Liver (tissue), 8 donors: ENCODE measurements at regions not wholly inside any gene's neighbourhood (a gene's known extent, or its start where the extent isn't known, plus 50 kb on each side); places are given as distances from the start of the nearest gene placed in this dataset.

ENCODE experiments used
- DNase-seq: peaks from one replicate; pipeline ENCODE4 v3.0.0-alpha.2; 2017; ENCODE audit warnings: low spot score
- H3K27ac ChIP-seq, 2 donors: one replicate each; pipeline ENCODE4 v1.7.0; 2013; ENCODE audit warnings: inconsistent platforms in 2 of 2, low read length in 2 of 2, control low read depth in 1 of 2, low read depth in 1 of 2, mild to moderate bottlenecking in 1 of 2
- H3K27me3 ChIP-seq, 4 donors: one replicate each; pipeline versions ENCODE4 v1.6.1 to v1.7.0; 2013; ENCODE audit warnings: low read length in 3 of 4, inconsistent platforms in 1 of 4, mild to moderate bottlenecking in 1 of 4, moderate library complexity in 1 of 4; ENCODE audit not compliant: control insufficient read depth in 4 of 4, insufficient read depth in 4 of 4
- H3K36me3 ChIP-seq, 4 donors: one replicate each; pipeline versions ENCODE4 v1.6.1 to v1.7.0; 2013; ENCODE audit warnings: low read length in 3 of 4, mild to moderate bottlenecking in 3 of 4, low read depth in 1 of 4, moderate library complexity in 1 of 4; ENCODE audit not compliant: control insufficient read depth in 4 of 4, insufficient read depth in 3 of 4
- H3K4me1 ChIP-seq, 4 donors: one replicate each; pipeline versions ENCODE4 v1.6.1 to v1.7.0; 2013; ENCODE audit warnings: low read length in 3 of 4, mild to moderate bottlenecking in 3 of 4, moderate library complexity in 1 of 4; ENCODE audit not compliant: control insufficient read depth in 4 of 4, insufficient read depth in 4 of 4
- H3K4me3 ChIP-seq, 3 donors: one replicate each; pipeline versions ENCODE4 v1.6.1 to v1.7.0; 2013; ENCODE audit warnings: low read length in 3 of 3, control low read depth in 1 of 3, low read depth in 1 of 3, mild to moderate bottlenecking in 1 of 3
- H3K9ac ChIP-seq, 2 donors: one replicate each; pipeline ENCODE4 v1.7.0; 2013; ENCODE audit warnings: low read length in 2 of 2, mild to moderate bottlenecking in 2 of 2, moderate library complexity in 2 of 2, control low read depth in 1 of 2, low read depth in 1 of 2
- H3K9me3 ChIP-seq, 4 donors: one replicate each; pipeline versions ENCODE4 v1.6.1 to v1.7.0; 2013; ENCODE audit warnings: low read length in 3 of 4; ENCODE audit not compliant: control insufficient read depth in 4 of 4
- EGR1 ChIP-seq, 2 donors: IDR thresholded peaks; 2 replicates each; pipeline ENCODE4 v1.6.1; 2016 to 2018; ENCODE audit warnings: antibody characterized with exemption in 2 of 2, low read depth in 2 of 2
- FOXA1 ChIP-seq: IDR thresholded peaks from 2 replicates; pipeline ENCODE4 v1.6.1; 2016; ENCODE audit warnings: antibody characterized with exemption
- FOXA2 ChIP-seq: IDR thresholded peaks from 2 replicates; pipeline ENCODE4 v1.6.1; 2016; ENCODE audit warnings: antibody characterized with exemption
- GABPA ChIP-seq, 2 donors: IDR thresholded peaks in 1 of 2; conservative IDR thresholded peaks in 1 of 2; 2 replicates each; pipeline ENCODE4 v1.6.1; 2016; ENCODE audit warnings: antibody characterized with exemption in 2 of 2, mild to moderate bottlenecking in 1 of 2, moderate library complexity in 1 of 2
- HNF4A ChIP-seq, 2 donors: conservative IDR thresholded peaks; 2 replicates each; pipeline ENCODE4 v1.6.1; 2016; ENCODE audit warnings: antibody characterized with exemption in 2 of 2, mild to moderate bottlenecking in 2 of 2
- HNF4G ChIP-seq: IDR thresholded peaks from 2 replicates; pipeline ENCODE4 v1.6.1; 2016; ENCODE audit warnings: antibody characterized with exemption
- JUND ChIP-seq, 2 donors: IDR thresholded peaks; 2 replicates each; pipeline ENCODE4 v1.6.1; 2016; ENCODE audit warnings: antibody characterized with exemption in 2 of 2
- NR2F2 ChIP-seq: IDR thresholded peaks from 2 replicates; pipeline ENCODE4 v1.6.1; 2016; ENCODE audit warnings: antibody characterized with exemption
- RAD21 ChIP-seq, 2 donors: IDR thresholded peaks; 2 replicates each; pipeline ENCODE4 v1.6.1; 2016; ENCODE audit warnings: antibody characterized with exemption in 2 of 2, mild to moderate bottlenecking in 2 of 2
- REST ChIP-seq: IDR thresholded peaks from 2 replicates; pipeline ENCODE4 v1.6.1; 2016; ENCODE audit warnings: antibody characterized with exemption, mild to moderate bottlenecking
- RXRA ChIP-seq, 2 donors: IDR thresholded peaks; 2 replicates each; pipeline ENCODE4 v1.6.1; 2017 to 2018; ENCODE audit warnings: antibody characterized with exemption in 2 of 2, mild to moderate bottlenecking in 1 of 2
- SP1 ChIP-seq: IDR thresholded peaks from 2 replicates; pipeline ENCODE4 v1.6.1; 2018; ENCODE audit warnings: antibody characterized with exemption, mild to moderate bottlenecking
- TAF1 ChIP-seq: conservative IDR thresholded peaks from 2 replicates; pipeline ENCODE4 v1.6.1; 2016; ENCODE audit warnings: antibody characterized with exemption, mild to moderate bottlenecking
- YY1 ChIP-seq: IDR thresholded peaks from 2 replicates; pipeline ENCODE4 v1.6.1; 2016; ENCODE audit warnings: antibody characterized with exemption, mild to moderate bottlenecking
- ZBTB33 ChIP-seq: IDR thresholded peaks from 2 replicates; pipeline ENCODE4 v1.6.1; 2016; ENCODE audit warnings: antibody characterized with exemption
- WGBS: extraction: QIAGEN DNeasy Blood & Tissue Kit; methylation state at CpG from one replicate; pipeline ENCODE4 v1.1.7; 2013; 5-methylcytosine and 5-hydroxymethylcytosine counted together
- TF ChIP-seq, protein P1 (sequence below): fragments of 150-350 bp; IDR thresholded peaks from 2 replicates; pipeline ENCODE4 v1.5.1; 2017; ENCODE audit warnings: improper control_type of control experiment, low read depth, low read length; ENCODE audit not compliant: missing input control
- TF ChIP-seq, protein P2 (sequence below): IDR thresholded peaks from 2 replicates; pipeline ENCODE4 v1.6.1; 2016; ENCODE audit warnings: antibody characterized with exemption
- TF ChIP-seq, protein P3 (sequence below): IDR thresholded peaks from 2 replicates; pipeline ENCODE4 v1.6.1; 2016; ENCODE audit warnings: antibody characterized with exemption
- donor health status: healthy.
- donor health status: healthy.
- donor health status: healthy.
- donor health status: healthy.
- donor health status: healthy.

- TF ChIP-seq, protein P1, sequence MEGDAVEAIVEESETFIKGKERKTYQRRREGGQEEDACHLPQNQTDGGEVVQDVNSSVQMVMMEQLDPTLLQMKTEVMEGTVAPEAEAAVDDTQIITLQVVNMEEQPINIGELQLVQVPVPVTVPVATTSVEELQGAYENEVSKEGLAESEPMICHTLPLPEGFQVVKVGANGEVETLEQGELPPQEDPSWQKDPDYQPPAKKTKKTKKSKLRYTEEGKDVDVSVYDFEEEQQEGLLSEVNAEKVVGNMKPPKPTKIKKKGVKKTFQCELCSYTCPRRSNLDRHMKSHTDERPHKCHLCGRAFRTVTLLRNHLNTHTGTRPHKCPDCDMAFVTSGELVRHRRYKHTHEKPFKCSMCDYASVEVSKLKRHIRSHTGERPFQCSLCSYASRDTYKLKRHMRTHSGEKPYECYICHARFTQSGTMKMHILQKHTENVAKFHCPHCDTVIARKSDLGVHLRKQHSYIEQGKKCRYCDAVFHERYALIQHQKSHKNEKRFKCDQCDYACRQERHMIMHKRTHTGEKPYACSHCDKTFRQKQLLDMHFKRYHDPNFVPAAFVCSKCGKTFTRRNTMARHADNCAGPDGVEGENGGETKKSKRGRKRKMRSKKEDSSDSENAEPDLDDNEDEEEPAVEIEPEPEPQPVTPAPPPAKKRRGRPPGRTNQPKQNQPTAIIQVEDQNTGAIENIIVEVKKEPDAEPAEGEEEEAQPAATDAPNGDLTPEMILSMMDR = no peak
- TF ChIP-seq, protein P2, sequence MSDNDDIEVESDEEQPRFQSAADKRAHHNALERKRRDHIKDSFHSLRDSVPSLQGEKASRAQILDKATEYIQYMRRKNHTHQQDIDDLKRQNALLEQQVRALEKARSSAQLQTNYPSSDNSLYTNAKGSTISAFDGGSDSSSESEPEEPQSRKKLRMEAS = no peak
- no peak for TF ChIP-seq REST
- no peak for TF ChIP-seq SP1
- TF ChIP-seq FOXA2 = no peak
- no peak for TF ChIP-seq GABPA (IDR thresholded peaks at IDR 0.05 in 1 of 2, conservative IDR thresholded peaks at IDR 0.05 in 1 of 2)
- no peak for TF ChIP-seq HNF4A (conservative IDR thresholded peaks at IDR 0.05)
- TF ChIP-seq YY1 = no peak
- no peak for TF ChIP-seq TAF1
- TF ChIP-seq JUND (IDR thresholded peaks at IDR 0.05) = no peak
- TF ChIP-seq HNF4G = no peak
- TF ChIP-seq RXRA (IDR thresholded peaks at IDR 0.05) = no peak
- TF ChIP-seq, protein P3, sequence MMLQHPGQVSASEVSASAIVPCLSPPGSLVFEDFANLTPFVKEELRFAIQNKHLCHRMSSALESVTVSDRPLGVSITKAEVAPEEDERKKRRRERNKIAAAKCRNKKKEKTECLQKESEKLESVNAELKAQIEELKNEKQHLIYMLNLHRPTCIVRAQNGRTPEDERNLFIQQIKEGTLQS = no peak
- no peak for TF ChIP-seq FOXA1
- TF ChIP-seq RAD21 (IDR thresholded peaks at IDR 0.05) = no peak
- no peak for TF ChIP-seq NR2F2
- no peak for TF ChIP-seq ZBTB33
- TF ChIP-seq EGR1 (IDR thresholded peaks at IDR 0.05; ENCODE audit: low read depth in 2 of 2) = no peak
- Histone ChIP-seq H3K27ac (no peak overlapping the region), H3K27me3 (no peaks in the 10 kb centered on the region), H3K36me3 (no peaks in the 10 kb centered on the region), H3K9ac (no peak overlapping the region), H3K9me3 (no peaks in the 10 kb centered on the region), H3K4me3 (no peak overlapping the region), H3K4me1 (no peaks in the 10 kb centered on the region)
- no peak for DNase-seq
- 72% methylated on average over 6 of the region's 6 CpGs for WGBS
Observed at GRCh38 chr11:134866215-134866614, 454.2 kb upstream of the B3GAT1 start.

DNA sequence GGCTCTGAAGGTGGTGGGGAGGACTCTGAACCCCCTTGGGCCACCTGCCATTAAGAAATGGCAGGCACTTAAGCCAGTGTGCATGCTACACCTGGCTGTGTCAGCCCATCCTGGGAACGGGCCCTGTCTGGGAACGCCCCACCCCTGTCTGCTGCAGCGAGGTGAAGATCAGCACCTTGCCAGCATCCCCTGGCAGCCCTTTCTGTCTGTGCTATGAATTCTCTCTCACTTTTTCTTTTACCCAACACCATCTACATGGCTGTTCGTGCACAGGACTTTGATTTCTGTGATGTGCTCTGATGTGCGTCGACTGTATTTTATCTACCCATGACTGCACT lies 452.9 kb upstream of the B3GAT1 start:
- 93% methylated on average over 6 of the region's 6 CpGs for WGBS
- H3K4me3 ChIP-seq = no peak overlapping the region
- H3K36me3 ChIP-seq = no peaks in the 10 kb centered on the region
- no peak overlapping the region for H3K27ac ChIP-seq
- H3K9me3 ChIP-seq = no peaks in the 10 kb centered on the region
- no peaks in the 10 kb centered on the region for H3K27me3 ChIP-seq
- no peak overlapping the region for H3K9ac ChIP-seq
- TF ChIP-seq REST = no peak
- TF ChIP-seq HNF4A (conservative IDR thresholded peaks at IDR 0.05) = no peak
- DNase-seq = no peak
- no peaks in the 10 kb centered on the region for H3K4me1 ChIP-seq
